GM12872 (cell line): ENCODE measurements at regions not wholly inside any gene's neighbourhood (a gene's known extent, or its start where the extent isn't known, plus 50 kb on each side); places are given as distances from the start of the nearest gene placed in this dataset.

ENCODE experiments used
- TF ChIP-seq, protein P1 (sequence below): IDR thresholded peaks from 3 replicates; pipeline ENCODE4 v1.5.1; 2011; ENCODE audit warnings: low read depth, mild to moderate bottlenecking, low read length, moderate library complexity; ENCODE audit not compliant: insufficient read depth

DNA sequence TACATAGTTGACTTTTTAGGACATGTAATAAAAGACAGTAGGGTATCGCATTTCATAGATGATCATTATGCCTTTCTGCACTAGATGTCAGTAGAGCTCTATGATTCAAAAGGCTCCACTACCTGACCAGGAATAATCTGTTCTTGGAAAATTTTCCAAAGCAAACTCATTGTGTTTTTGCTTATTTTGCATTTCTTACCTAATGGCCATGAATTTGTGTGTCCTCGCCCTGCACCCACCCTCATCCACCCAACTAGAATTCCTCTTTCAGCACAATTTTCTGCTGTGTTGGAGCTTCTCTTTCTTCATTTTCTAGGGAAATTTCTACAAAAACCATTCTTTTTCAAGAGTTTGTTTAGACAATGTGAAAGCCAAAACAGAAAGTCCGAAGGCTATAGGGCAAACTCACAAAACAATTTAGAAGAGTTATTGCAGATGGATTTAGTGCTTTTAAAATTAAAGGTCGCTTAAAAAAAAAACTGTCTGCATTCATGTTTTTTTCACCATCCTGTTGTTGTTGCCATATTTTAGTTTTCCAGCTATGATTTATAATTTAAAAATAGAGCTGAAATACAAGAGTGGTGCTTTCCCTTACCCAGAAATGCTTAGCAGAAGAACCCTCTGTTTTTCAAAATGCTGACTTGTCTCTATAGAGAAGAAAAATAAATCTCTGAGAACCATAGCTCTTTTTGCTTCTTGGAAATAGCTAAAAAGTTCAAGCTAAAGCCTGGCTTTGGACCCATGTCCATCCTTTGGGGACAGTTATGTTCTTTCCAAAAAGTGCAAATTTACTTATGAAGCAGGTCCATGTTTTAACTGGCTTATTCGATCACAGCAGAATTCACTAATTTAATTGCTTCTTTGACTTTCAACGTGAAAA, 183.7 kb downstream of the SPATA18 start:
- TF ChIP-seq, protein P1, sequence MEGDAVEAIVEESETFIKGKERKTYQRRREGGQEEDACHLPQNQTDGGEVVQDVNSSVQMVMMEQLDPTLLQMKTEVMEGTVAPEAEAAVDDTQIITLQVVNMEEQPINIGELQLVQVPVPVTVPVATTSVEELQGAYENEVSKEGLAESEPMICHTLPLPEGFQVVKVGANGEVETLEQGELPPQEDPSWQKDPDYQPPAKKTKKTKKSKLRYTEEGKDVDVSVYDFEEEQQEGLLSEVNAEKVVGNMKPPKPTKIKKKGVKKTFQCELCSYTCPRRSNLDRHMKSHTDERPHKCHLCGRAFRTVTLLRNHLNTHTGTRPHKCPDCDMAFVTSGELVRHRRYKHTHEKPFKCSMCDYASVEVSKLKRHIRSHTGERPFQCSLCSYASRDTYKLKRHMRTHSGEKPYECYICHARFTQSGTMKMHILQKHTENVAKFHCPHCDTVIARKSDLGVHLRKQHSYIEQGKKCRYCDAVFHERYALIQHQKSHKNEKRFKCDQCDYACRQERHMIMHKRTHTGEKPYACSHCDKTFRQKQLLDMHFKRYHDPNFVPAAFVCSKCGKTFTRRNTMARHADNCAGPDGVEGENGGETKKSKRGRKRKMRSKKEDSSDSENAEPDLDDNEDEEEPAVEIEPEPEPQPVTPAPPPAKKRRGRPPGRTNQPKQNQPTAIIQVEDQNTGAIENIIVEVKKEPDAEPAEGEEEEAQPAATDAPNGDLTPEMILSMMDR: no peak

DNA sequence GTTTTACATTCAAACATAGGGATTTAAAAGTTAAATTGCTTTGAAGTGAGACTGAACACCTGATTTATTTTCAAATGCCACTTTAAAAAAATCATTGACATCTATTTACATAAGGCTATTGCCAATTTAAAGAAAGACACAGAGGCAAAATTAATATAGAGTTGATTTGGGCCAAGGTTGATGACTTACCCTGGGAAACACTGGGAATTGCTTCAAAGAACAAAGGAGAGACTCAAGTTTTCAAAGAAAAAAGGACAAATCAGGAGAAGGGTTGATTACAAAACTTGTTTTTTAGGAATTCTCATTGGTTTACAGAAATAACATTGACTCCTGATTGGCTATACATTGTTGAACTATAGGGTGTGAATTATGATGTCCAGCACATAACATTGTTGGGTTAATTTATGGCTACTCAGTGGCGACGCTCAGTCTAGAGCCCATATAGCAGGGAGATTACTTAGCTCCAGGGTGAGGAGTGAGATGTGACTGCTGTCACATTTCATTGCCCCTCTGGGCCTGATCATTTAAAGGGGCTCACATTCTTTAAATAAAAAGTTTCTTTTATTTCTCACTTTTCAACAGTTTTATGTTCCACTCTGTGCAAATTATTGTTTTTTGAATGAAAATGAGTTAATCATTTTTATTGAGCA, 184.6 kb downstream of the SPATA18 start:
- TF ChIP-seq, protein P1: no peak

DNA sequence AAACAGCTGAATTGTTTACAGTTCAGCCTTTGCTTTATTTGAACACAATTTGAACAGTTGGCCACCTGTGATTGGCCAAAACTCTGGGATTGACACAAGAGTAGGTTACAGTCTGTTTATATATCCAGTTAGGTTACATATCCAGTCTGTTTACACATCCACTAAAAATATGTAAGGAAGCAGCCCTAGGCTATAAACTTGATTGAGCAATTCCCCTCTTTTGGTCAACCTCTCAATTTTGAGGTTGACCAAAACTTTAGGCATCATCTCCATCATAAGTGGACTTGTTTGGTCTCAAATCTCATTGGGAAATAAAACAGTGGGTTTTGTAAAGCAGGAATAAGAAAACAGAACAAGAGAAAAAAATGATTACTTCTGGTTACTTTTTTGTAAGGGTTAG, 190.8 kb downstream of the SPATA18 start:
- TF ChIP-seq, protein P1: no peak

DNA sequence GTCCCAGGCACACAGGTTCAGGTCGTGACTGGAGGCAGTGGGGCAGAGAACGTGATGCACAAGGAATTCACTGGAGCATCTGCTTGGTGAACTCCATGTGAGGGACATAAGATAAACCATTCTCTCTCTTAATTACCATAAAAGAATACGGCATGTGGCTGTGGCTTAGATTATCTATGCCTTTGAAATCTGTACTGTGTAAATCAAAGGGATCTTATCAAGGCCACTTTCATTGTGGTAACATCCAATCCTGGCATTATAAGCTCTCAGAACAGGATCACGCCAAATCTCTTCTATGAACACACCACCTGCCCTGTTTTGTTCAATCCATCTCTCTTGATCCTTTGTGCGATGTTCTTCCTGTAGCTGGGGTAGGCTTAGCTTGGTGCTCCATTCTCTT, 192.3 kb downstream of the SPATA18 start:
- TF ChIP-seq, protein P1: no peak

DNA sequence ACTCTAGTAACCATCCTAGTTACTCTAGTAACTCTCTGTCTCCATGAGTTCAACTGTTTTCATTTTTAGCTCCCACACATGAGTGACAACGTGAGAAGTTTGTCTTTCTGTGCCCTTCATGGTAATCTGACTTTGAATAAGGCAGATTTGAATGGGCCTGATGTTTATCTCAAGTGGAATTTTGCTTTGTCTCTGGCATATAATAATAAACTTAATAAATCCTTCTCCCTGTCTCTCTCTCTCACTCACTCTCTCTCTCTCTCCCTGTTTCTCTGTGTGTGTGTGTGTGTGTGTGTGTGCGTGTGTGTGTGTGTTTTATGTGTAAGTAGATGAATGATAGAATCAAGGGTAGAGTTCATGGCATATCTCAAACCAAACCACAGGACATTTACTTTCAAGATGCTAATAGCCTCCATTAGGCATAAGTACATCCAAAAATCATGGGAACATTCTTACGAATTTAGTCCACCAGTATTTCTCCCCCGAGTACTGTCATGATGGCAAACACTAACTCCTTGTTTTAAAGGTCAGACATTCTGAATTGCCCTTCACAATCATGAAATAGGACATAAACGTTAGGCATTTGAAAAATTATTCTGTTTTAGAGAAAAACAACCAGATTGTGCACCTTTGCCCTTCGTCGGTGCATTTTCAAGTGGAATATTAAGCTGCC, 193.1 kb downstream of the SPATA18 start:
- TF ChIP-seq, protein P1: no peak

DNA sequence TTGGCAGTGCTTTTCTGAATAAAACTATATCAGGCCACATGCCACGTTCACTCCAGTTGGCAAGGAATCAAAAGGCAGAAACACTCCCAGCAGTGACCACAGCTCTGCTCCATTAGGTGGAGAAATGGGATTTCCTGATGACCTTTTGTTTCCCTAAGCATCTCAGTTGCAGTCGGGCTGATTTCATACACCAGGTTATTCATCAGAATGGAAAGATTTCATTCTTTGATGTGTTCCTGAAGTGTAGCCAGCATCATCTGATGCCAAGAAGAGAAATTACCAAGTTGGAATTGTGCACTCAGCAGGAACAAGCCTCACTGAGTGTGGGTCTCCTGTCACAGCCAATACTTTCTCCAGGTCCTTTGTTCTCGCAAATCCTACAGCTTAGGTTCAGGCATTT, 193.7 kb downstream of the SPATA18 start:
- TF ChIP-seq, protein P1: no peak

DNA sequence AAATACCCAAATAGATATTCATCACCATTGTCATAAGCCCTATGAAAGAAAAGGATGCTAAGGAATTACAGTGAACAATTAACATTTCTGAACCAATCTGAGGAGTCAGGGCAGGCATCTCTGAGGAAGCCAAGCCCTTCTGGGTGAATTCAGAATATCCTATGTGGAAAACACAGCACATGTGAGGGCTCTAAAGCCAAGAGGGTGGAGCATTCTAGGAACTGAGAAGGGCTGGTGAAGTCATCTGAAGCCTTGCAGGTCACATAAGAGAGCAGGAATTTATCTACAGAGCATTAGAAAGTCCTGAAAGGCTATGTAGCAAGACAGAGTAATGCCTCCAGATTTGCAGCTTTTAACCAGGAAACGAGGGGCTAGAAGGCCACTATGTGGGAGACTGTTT, 195.7 kb downstream of the SPATA18 start:
- TF ChIP-seq, protein P1: no peak
